Endothelial cell of umbilical vein (primary cell): ENCODE measurements at regions not wholly inside any gene's neighbourhood (a gene's known extent, or its start where the extent isn't known, plus 50 kb on each side); places are given as distances from the start of the nearest gene placed in this dataset.

Source experiments
- BruUV-seq: library from RNA; stranded (reverse); fragments of 400-500 nt; replicated peaks from 2 replicates; lab custom pipeline; 2021; lab: Mats Ljungman, UMichigan
- CTCF ChIA-PET: fragments of 300-600, 350-600 bp; sonication (Branson Sonifier 250); formaldehyde crosslinking; loops from one replicate; lab custom pipeline; 2021; ENCODE audit warnings: antibody characterized with exemption, inconsistent platforms; lab: Charles Lee
- POLR2A ChIA-PET: fragments of 300-600, 350-600 bp; sonication (Branson Sonifier 250); formaldehyde crosslinking; loops from one replicate; lab custom pipeline; 2021; ENCODE audit warnings: antibody characterized with exemption, inconsistent platforms; lab: Charles Lee
- DNase-seq: peaks from one replicate; pipeline ENCODE4 v3.0.0-alpha.2; 2011; ENCODE audit warnings: low read depth, low spot score
- FAIRE-seq: peaks from 2 replicates; lab custom pipeline; 2011; peaks lifted over from hg19 to GRCh38; lab: Jason Lieb, UNC
- H2AFZ ChIP-seq: 2 replicates; pipeline ENCODE4 v1.6.0; 2012; ENCODE audit warnings: low read depth, low read length, control low read depth, inconsistent platforms
- H3K27ac ChIP-seq: 2 replicates; pipeline ENCODE4 v1.5.1; 2011; ENCODE audit warnings: low read depth, mild to moderate bottlenecking, control low read depth, low read length, moderate library complexity; ENCODE audit not compliant: insufficient read depth
- H3K27me3 ChIP-seq, 2 experiments: 2 replicates each; pipeline versions ENCODE4 v1.6.0 to v1.6.1; 2011; ENCODE audit warnings: low read length in 2 of 2, mixed read lengths in 1 of 2; ENCODE audit not compliant: control insufficient read depth in 2 of 2, insufficient read depth in 2 of 2
- H3K36me3 ChIP-seq, 2 experiments: 2 replicates in 1 of 2; 3 replicates in 1 of 2; pipeline ENCODE4 v1.5.1; 2011; ENCODE audit warnings: low read length in 2 of 2, mild to moderate bottlenecking in 1 of 2, moderate library complexity in 1 of 2; ENCODE audit not compliant: control insufficient read depth in 2 of 2, insufficient read depth in 2 of 2; ENCODE audit errors: extremely low read depth in 1 of 2
- H3K4me1 ChIP-seq: 3 replicates; pipeline ENCODE4 v1.5.1; 2011; ENCODE audit warnings: mild to moderate bottlenecking, low read length; ENCODE audit not compliant: control insufficient read depth, insufficient read depth; ENCODE audit errors: extremely low read depth
- H3K4me2 ChIP-seq: 2 replicates; pipeline ENCODE4 v1.6.1; 2011; ENCODE audit warnings: low read length, control low read depth, mixed read lengths; ENCODE audit not compliant: insufficient read depth
- H3K4me3 ChIP-seq, 3 experiments: fragments of 200-600 bp in 1 of 3; sonication (generic), shearing (Covaris generic) in 1 of 3; replicated peaks in 1 of 3; 2 replicates each; pipeline ENCODE4 v1.5.1; 2011 to 2016; ENCODE audit warnings: control low read depth in 3 of 3, low read length in 3 of 3, mild to moderate bottlenecking in 2 of 3, inconsistent platforms in 1 of 3, low read depth in 1 of 3, moderate library complexity in 1 of 3; ENCODE audit not compliant: insufficient read depth in 1 of 3
- H3K79me2 ChIP-seq: 2 replicates; pipeline ENCODE4 v1.6.0; 2012; ENCODE audit warnings: low read length, inconsistent platforms; ENCODE audit not compliant: control insufficient read depth, insufficient read depth
- H3K9ac ChIP-seq: replicated peaks from 2 replicates; pipeline ENCODE3; 2011; ENCODE audit warnings: low read length, control low read depth; ENCODE audit not compliant: insufficient read depth; ENCODE audit errors: extremely low read depth
- H3K9me1 ChIP-seq: replicated peaks from 3 replicates; pipeline ENCODE4 v1.6.0; 2011; ENCODE audit warnings: mild to moderate bottlenecking, low read length; ENCODE audit not compliant: control insufficient read depth, insufficient read depth; ENCODE audit errors: extremely low read depth
- H3K9me3 ChIP-seq: replicated peaks from 2 replicates; pipeline ENCODE4 v1.5.1; 2012; ENCODE audit warnings: low read length, inconsistent platforms; ENCODE audit not compliant: control insufficient read depth, insufficient read depth
- H4K20me1 ChIP-seq: replicated peaks from 2 replicates; pipeline ENCODE3; 2011; ENCODE audit warnings: mild to moderate bottlenecking, low read length; ENCODE audit not compliant: control insufficient read depth, insufficient read depth; ENCODE audit errors: extremely low read depth
- EZH2 ChIP-seq: IDR thresholded peaks from 2 replicates; pipeline ENCODE4 v1.6.1; 2012; ENCODE audit warnings: borderline replicate concordance, low read depth, mild to moderate bottlenecking, moderate library complexity, low read length, inconsistent platforms; ENCODE audit not compliant: severe bottlenecking
- FOS ChIP-seq: IDR thresholded peaks from 2 replicates; pipeline ENCODE4 v1.6.1; 2011; ENCODE audit warnings: mild to moderate bottlenecking, low read length, moderate library complexity, borderline replicate concordance; ENCODE audit not compliant: insufficient read depth
- GATA2 ChIP-seq: IDR thresholded peaks from 2 replicates; pipeline ENCODE4 v1.7.0; 2011; ENCODE audit warnings: low read depth, mild to moderate bottlenecking, moderate library complexity, mixed read lengths, low read length; ENCODE audit not compliant: insufficient read length, insufficient read depth
- JUN ChIP-seq: IDR thresholded peaks from 2 replicates; pipeline ENCODE4 v1.6.1; 2011; ENCODE audit warnings: borderline replicate concordance, low read depth; ENCODE audit not compliant: insufficient read length, insufficient read depth
- MAX ChIP-seq: IDR thresholded peaks from 2 replicates; pipeline ENCODE4 v1.6.1; 2011; ENCODE audit not compliant: insufficient read depth, insufficient read length
- MYC ChIP-seq: IDR thresholded peaks from one replicate; pipeline ENCODE4 v1.6.1; 2011; ENCODE audit warnings: mild to moderate bottlenecking, low read depth, low read length
- POLR2A ChIP-seq: IDR thresholded peaks from 2 replicates; pipeline ENCODE4 v1.6.1; 2012; ENCODE audit warnings: low read depth, mild to moderate bottlenecking, control low read depth, low read length
- POLR2AphosphoS5 ChIP-seq: IDR thresholded peaks from 2 replicates; pipeline ENCODE4 v1.6.1; 2012; ENCODE audit warnings: low read depth, mild to moderate bottlenecking, control low read depth, low read length, moderate library complexity; ENCODE audit not compliant: insufficient read depth
- dilution Hi-C: fragments of 300-500 bp; cut with MboI; formaldehyde crosslinking; loops from one replicate; pipeline ENCODE4 v1.15.0; 2019; ENCODE audit warnings: low sequenced_read_pairs; ENCODE audit not compliant: extremely low pct_ligation_motif_present
- intact Hi-C: fragments of 100-400 bp; cut with micrococcal nuclease; formaldehyde crosslinking; loops from one replicate; pipeline ENCODE4 v1.10.0; 2022
- TF ChIP-seq, protein P1 (sequence below), 2 donors: IDR thresholded peaks; 1 replicate in 1 of 2; 2 replicates in 1 of 2; pipeline ENCODE4 v1.5.1; 2011; ENCODE audit warnings: low read length in 2 of 2, mild to moderate bottlenecking in 2 of 2, moderate library complexity in 2 of 2, control low read depth in 1 of 2, inconsistent platforms in 1 of 2, low read depth in 1 of 2; ENCODE audit not compliant: insufficient read depth in 1 of 2; ENCODE audit errors: extremely low read depth in 1 of 2

DNA sequence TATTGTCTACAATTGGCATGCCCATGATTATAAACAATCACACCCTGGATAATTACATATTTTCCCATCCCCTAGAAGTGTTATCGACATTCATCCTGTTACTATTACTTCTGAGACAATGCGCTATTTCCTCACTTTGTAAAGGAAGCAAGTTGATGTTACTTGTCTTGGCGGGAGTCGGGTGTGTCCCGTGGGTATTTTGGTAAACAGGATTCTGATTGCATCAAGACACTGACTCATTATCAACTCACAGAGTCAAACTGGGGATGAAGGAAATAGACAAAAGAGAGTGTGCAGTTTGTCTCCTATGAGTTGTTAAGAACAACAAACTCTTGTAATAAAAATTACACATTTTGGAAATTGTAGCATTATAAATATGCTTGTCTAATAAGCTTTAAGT lies 142.7 kb downstream of the GALR1 start:
- no peak overlapping the region for H3K4me3 ChIP-seq
- no TSS peak for BruUV-seq
- no peak overlapping the region for H3K27ac ChIP-seq
- no peaks in the 10 kb centered on the region for H4K20me1 ChIP-seq
- no peaks in the 10 kb centered on the region for H3K4me1 ChIP-seq
- H3K9me1 ChIP-seq = no peaks in the 10 kb centered on the region
- H3K27me3 ChIP-seq = no peaks in the 10 kb centered on the region
- no peak overlapping the region for H3K4me2 ChIP-seq
- H3K9ac ChIP-seq = no peak overlapping the region
- POLR2A ChIA-PET = no interaction called here
- H3K36me3 ChIP-seq = no peaks in the 10 kb centered on the region
- no peak overlapping the region for H2AFZ ChIP-seq
- peaks cover 6% of the 10 kb centered on the region for H3K9me3 ChIP-seq
- intact Hi-C loops (no loop called here), dilution Hi-C loops (no loop called here)
- no peak for TF ChIP-seq EZH2
- no peak for TF ChIP-seq POLR2AphosphoS5
- TF ChIP-seq POLR2A = no peak
- TF ChIP-seq MAX = no peak
- no peak for TF ChIP-seq GATA2
- TF ChIP-seq, protein P1, sequence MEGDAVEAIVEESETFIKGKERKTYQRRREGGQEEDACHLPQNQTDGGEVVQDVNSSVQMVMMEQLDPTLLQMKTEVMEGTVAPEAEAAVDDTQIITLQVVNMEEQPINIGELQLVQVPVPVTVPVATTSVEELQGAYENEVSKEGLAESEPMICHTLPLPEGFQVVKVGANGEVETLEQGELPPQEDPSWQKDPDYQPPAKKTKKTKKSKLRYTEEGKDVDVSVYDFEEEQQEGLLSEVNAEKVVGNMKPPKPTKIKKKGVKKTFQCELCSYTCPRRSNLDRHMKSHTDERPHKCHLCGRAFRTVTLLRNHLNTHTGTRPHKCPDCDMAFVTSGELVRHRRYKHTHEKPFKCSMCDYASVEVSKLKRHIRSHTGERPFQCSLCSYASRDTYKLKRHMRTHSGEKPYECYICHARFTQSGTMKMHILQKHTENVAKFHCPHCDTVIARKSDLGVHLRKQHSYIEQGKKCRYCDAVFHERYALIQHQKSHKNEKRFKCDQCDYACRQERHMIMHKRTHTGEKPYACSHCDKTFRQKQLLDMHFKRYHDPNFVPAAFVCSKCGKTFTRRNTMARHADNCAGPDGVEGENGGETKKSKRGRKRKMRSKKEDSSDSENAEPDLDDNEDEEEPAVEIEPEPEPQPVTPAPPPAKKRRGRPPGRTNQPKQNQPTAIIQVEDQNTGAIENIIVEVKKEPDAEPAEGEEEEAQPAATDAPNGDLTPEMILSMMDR (IDR thresholded peaks at IDR 0.05; ENCODE audit: extremely low read depth in 1 of 2, insufficient read depth in 1 of 2, low read depth in 1 of 2, low read length in 2 of 2) = no peak
- no peak for TF ChIP-seq MYC
- TF ChIP-seq FOS = no peak
- no peak for TF ChIP-seq JUN
- DNase-seq = no peak
- CTCF ChIA-PET = no interaction called here
- no peaks in the 10 kb centered on the region for H3K79me2 ChIP-seq
- no peak for FAIRE-seq
